Kidney (tissue), 13 donors: ENCODE measurements at regions not wholly inside any gene's neighbourhood (a gene's known extent, or its start where the extent isn't known, plus 50 kb on each side); places are given as distances from the start of the nearest gene placed in this dataset.

Experiments used
- DNase-seq, 5 donors: peaks; one replicate each; pipeline ENCODE4 v3.0.0-alpha.2; 2013 to 2020
- FAIRE-seq: peaks from 2 replicates; lab custom pipeline; 2012; peaks lifted over from hg19 to GRCh38; lab: Jason Lieb, UNC
- H3K27ac ChIP-seq, 2 donors: one replicate each; pipeline ENCODE4 v1.7.0; 2013; ENCODE audit warnings: low read depth in 2 of 2, low read length in 2 of 2, inconsistent platforms in 1 of 2
- H3K27me3 ChIP-seq: one replicate; pipeline ENCODE4 v1.7.1; 2013; ENCODE audit warnings: low read length, inconsistent platforms; ENCODE audit not compliant: control insufficient read depth, insufficient read depth
- H3K36me3 ChIP-seq, 3 donors: one replicate each; pipeline versions ENCODE4 v1.7.0 to v1.7.1; 2013; ENCODE audit warnings: low read length in 3 of 3, control low read depth in 1 of 3, inconsistent platforms in 1 of 3; ENCODE audit not compliant: insufficient read depth in 3 of 3, control insufficient read depth in 2 of 3
- H3K4me1 ChIP-seq, 3 donors: one replicate each; pipeline versions ENCODE4 v1.7.0 to v1.7.1; 2013; ENCODE audit warnings: low read length in 3 of 3, inconsistent platforms in 1 of 3, low read depth in 1 of 3; ENCODE audit not compliant: control insufficient read depth in 2 of 3, insufficient read depth in 2 of 3
- H3K4me3 ChIP-seq, 3 donors: one replicate each; pipeline versions ENCODE4 v1.7.0 to v1.8.1; 2013; ENCODE audit warnings: low read length in 3 of 3, control low read depth in 1 of 3, inconsistent platforms in 1 of 3
- H3K9ac ChIP-seq, 3 donors: one replicate each; pipeline versions ENCODE4 v1.7.0 to v1.7.1; 2013; ENCODE audit warnings: low read length in 3 of 3, control low read depth in 1 of 3, inconsistent platforms in 1 of 3
- H3K9me3 ChIP-seq, 3 donors: one replicate each; pipeline versions ENCODE4 v1.7.0 to v1.7.1; 2013; ENCODE audit warnings: low read length in 3 of 3, control low read depth in 1 of 3, inconsistent platforms in 1 of 3; ENCODE audit not compliant: control insufficient read depth in 2 of 3, insufficient read depth in 1 of 3
- CTCF ChIP-seq: IDR thresholded peaks from 3 replicates; pipeline ENCODE4 v1.5.1; 2012; ENCODE audit warnings: mild to moderate bottlenecking, moderate library complexity, borderline replicate concordance; ENCODE audit not compliant: insufficient read depth; ENCODE audit errors: extremely low read depth
- intact Hi-C: fragments of 100-400 bp; cut with DNase I; formaldehyde crosslinking; loops from one replicate; pipeline ENCODE4 v1.11.1; 2022
- donor health status: control.
- donor health status: control.
- donor health status: control.
- donor health status: control.
- donor health status: control.
- donor health status: DM: yes; HTN: yes; CAD: no.
- donor health status: Normal renal cell carcinoma (clear cell type).

DNA sequence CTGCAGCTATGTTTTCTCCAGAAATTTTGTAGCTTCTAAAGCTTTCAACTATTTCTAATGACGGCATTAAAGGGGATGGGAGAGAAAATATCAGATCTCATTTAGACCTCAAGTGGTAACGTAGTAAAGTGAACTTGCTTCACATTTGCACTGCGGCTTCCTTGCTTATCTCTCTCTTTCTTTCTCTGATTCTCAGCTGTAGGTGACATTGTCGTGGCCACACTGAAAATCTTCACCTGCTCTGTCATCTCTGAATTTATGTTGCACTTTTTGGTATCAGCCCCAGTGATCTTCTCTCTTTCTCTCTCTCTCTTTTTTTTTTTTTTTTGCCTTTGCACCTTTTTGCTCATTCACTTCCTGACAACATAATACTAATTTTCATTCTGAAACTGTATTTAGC, 254.1 kb upstream of the SATB1 start:
- DNase-seq = no peak
- no peaks in the 10 kb centered on the region for H3K27me3 ChIP-seq
- H3K36me3 ChIP-seq = no peaks in the 10 kb centered on the region
- H3K9ac ChIP-seq = no peak overlapping the region
- no peaks in the 10 kb centered on the region for H3K4me1 ChIP-seq
- no peak overlapping the region for H3K27ac ChIP-seq
- no peak overlapping the region for H3K4me3 ChIP-seq
- TF ChIP-seq CTCF = no peak
- no peak for FAIRE-seq
- H3K9me3 ChIP-seq = no peaks in the 10 kb centered on the region
- intact Hi-C loops = no loop called here

- no peak for TF ChIP-seq CTCF
- DNase-seq (no peak), FAIRE-seq (no peak)
- Histone ChIP-seq H3K9ac (no peak overlapping the region), H3K27me3 (no peaks in the 10 kb centered on the region), H3K9me3 (no peaks in the 10 kb centered on the region), H3K36me3 (no peaks in the 10 kb centered on the region), H3K4me1 (no peaks in the 10 kb centered on the region), H3K4me3 (no peak overlapping the region), H3K27ac (no peak overlapping the region)
- intact Hi-C loops = no loop called here
Observed at GRCh38 chr3:18675197-18675596, 250.1 kb upstream of the SATB1 start.

DNA sequence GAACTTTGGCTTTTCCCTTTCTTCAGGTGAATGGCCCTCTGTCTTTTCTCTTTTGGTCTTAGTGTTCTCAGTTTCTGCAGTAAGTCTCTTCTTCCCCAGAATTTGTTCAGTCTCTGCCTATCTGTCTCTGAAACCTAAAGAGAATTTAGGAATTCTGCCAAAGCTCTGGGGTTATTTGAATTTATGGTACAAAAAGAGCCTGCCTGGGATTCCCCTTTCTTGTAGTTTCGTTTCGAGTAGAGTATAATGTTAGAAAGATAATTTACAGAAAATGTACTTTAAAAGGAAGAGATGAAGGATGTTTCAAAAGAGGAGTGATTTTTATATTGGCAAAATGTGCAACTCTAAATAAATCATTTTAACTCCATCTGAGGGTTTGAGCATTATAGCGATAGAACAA, 247.4 kb upstream of the SATB1 start:
- no peak overlapping the region for H3K4me3 ChIP-seq
- H3K9me3 ChIP-seq = no peaks in the 10 kb centered on the region
- H3K36me3 ChIP-seq = no peaks in the 10 kb centered on the region
- no peaks in the 10 kb centered on the region for H3K4me1 ChIP-seq
- TF ChIP-seq CTCF = no peak
- H3K9ac ChIP-seq = no peak overlapping the region
- H3K27ac ChIP-seq = no peak overlapping the region
- H3K27me3 ChIP-seq = no peaks in the 10 kb centered on the region
- FAIRE-seq (no peak), DNase-seq (no peak)
- intact Hi-C loops = no loop called here

GRCh38 chr3:18670759-18671158, 245.6 kb upstream of the SATB1 start:
- Histone ChIP-seq H3K36me3 (no peaks in the 10 kb centered on the region), H3K27ac (no peak overlapping the region), H3K4me1 (no peaks in the 10 kb centered on the region), H3K4me3 (no peak overlapping the region), H3K27me3 (no peaks in the 10 kb centered on the region), H3K9ac (no peak overlapping the region), H3K9me3 (no peaks in the 10 kb centered on the region)
- FAIRE-seq (no peak), DNase-seq (no peak)
- intact Hi-C loops = no loop called here
- TF ChIP-seq CTCF = no peak
